ENCODE measurements at regions not wholly inside any gene's neighbourhood (a gene's known extent, or its start where the extent isn't known, plus 50 kb on each side); places are given as distances from the start of the nearest gene placed in this dataset.

GRCh38 chr14:86363047-86363446 is 833.1 kb downstream of the FLRT2 start:
- no peak for TF ChIP-seq MXI1 (IDR thresholded peaks at IDR 0.05; ENCODE audit: borderline replicate concordance, low read depth, low read length)
- TF ChIP-seq, protein P1, sequence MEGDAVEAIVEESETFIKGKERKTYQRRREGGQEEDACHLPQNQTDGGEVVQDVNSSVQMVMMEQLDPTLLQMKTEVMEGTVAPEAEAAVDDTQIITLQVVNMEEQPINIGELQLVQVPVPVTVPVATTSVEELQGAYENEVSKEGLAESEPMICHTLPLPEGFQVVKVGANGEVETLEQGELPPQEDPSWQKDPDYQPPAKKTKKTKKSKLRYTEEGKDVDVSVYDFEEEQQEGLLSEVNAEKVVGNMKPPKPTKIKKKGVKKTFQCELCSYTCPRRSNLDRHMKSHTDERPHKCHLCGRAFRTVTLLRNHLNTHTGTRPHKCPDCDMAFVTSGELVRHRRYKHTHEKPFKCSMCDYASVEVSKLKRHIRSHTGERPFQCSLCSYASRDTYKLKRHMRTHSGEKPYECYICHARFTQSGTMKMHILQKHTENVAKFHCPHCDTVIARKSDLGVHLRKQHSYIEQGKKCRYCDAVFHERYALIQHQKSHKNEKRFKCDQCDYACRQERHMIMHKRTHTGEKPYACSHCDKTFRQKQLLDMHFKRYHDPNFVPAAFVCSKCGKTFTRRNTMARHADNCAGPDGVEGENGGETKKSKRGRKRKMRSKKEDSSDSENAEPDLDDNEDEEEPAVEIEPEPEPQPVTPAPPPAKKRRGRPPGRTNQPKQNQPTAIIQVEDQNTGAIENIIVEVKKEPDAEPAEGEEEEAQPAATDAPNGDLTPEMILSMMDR (conservative IDR thresholded peaks at IDR 0.05; ENCODE audit: low read depth, low read length): no peak
- TF ChIP-seq CEBPB (IDR thresholded peaks at IDR 0.05; ENCODE audit: low read depth, low read length): no peak
- TF ChIP-seq SMC3 (IDR thresholded peaks at IDR 0.05; ENCODE audit: low read depth, low read length): no peak
- TF ChIP-seq NFE2L2 (IDR thresholded peaks at IDR 0.05; ENCODE audit: low read depth, low read length): no peak
- TF ChIP-seq ELK1 (IDR thresholded peaks at IDR 0.05; ENCODE audit: borderline replicate concordance, low read depth, low read length): no peak
- no peak for TF ChIP-seq CHD1 (IDR thresholded peaks at IDR 0.05; ENCODE audit: low read depth, low read length)
- TF ChIP-seq BHLHE40 (IDR thresholded peaks at IDR 0.05; ENCODE audit: low read depth, low read length): no peak
- no peak for TF ChIP-seq RCOR1 (IDR thresholded peaks at IDR 0.05; ENCODE audit: insufficient replicate concordance, low read length)
- TF ChIP-seq FOS (IDR thresholded peaks at IDR 0.05; ENCODE audit: low read depth, low read length): no peak
- no peak for TF ChIP-seq MAZ (IDR thresholded peaks at IDR 0.05; ENCODE audit: borderline replicate concordance, low read depth, low read length)
- no peak for TF ChIP-seq MAFK (IDR thresholded peaks at IDR 0.05; ENCODE audit: low read depth, low read length)
- ChIA-PET CTCF (no interaction called here), POLR2A (ENCODE audit: unreplicated experiment) (no interaction called here)
- Histone ChIP-seq H2AK5ac (ENCODE audit: low read depth, low read length) (no peak overlapping the region), H3K27ac (ENCODE audit: insufficient read depth, low read length) (no peak overlapping the region), H3K4me1 (ENCODE audit: control insufficient read depth, insufficient read depth, low read length) (no peaks in the 10 kb centered on the region), H2BK20ac (ENCODE audit: low read depth, low read length) (no peak overlapping the region), H3K9me3 (ENCODE audit: control insufficient read depth, insufficient read depth, low read length) (no peaks in the 10 kb centered on the region), H3K9me1 (ENCODE audit: insufficient read depth, low read length) (no peaks in the 10 kb centered on the region), H2BK15ac (ENCODE audit: low read depth, low read length) (no peak overlapping the region), H3K56ac (ENCODE audit: extremely low read depth, insufficient read depth, low read length) (no peak overlapping the region), H4K5ac (ENCODE audit: low read depth, low read length) (no peak overlapping the region), H3K4me3 (ENCODE audit: insufficient read depth, low read depth, low read length) (no peak overlapping the region), H3K18ac (ENCODE audit: low read depth, low read length) (no peak overlapping the region), H3K9ac (ENCODE audit: low read depth, low read length) (no peak overlapping the region), H2BK120ac (ENCODE audit: low read depth, low read length) (no peak overlapping the region), H2AFZ (replicated peaks; ENCODE audit: low read length, poor library complexity) (no peak overlapping the region), H3K79me1 (ENCODE audit: low read depth in 1 of 2, low read length in 2 of 2) (no peaks in the 10 kb centered on the region), H4K91ac (ENCODE audit: insufficient read depth, low read depth, low read length) (no peak overlapping the region), H4K8ac (ENCODE audit: low read depth in 2 of 2, low read length in 2 of 2) (no peak overlapping the region), H3K4me2 (ENCODE audit: low read depth, low read length) (no peak overlapping the region), H3K23ac (ENCODE audit: low read depth, low read length) (no peak overlapping the region), H3K27me3 (ENCODE audit: control insufficient read depth, insufficient read depth, low read length) (no peaks in the 10 kb centered on the region), H2BK5ac (ENCODE audit: low read depth, low read length, poor library complexity, severe bottlenecking) (no peak overlapping the region), H4K20me1 (ENCODE audit: insufficient read depth, low read length) (no peaks in the 10 kb centered on the region), H3K14ac (replicated peaks; ENCODE audit: low read depth, low read length) (no peak overlapping the region), H3K36me3 (ENCODE audit: control insufficient read depth, insufficient read depth, low read length) (no peaks in the 10 kb centered on the region), H2AK9ac (replicated peaks; ENCODE audit: low read depth, low read length, poor library complexity) (no peak overlapping the region), H3K4ac (ENCODE audit: low read depth, low read length) (no peak overlapping the region)
- intact Hi-C loops (cut with micrococcal nuclease) (no loop called here), in situ Hi-C loops (cut with MboI; ENCODE audit: low sequenced_read_pairs) (no loop called here), dilution Hi-C loops (cut with HindIII; ENCODE audit: low sequenced_read_pairs, unreplicated experiment) (no loop called here)
- ATAC-seq (ENCODE audit: low read depth) (no peak), DNase-seq (no peak)
- no CpG with 5 or more reads among the region's 4 CpGs for whole genome bisulfite sequencing, 2 experiments (ENCODE audit: extremely low coverage in 2 of 2, insufficient read length in 1 of 2)
- no TSS peak for BruUV-seq (replicated peaks)

Measured in IMR-90 (cell line).